Endodermal cell (in vitro differentiated cells): ENCODE measurements at regions not wholly inside any gene's neighbourhood (a gene's known extent, or its start where the extent isn't known, plus 50 kb on each side); places are given as distances from the start of the nearest gene placed in this dataset.

Experiments
- DNase-seq: peaks from one replicate; pipeline ENCODE4 v3.0.0-alpha.2; 2017
- H3K27ac ChIP-seq: 2 replicates; pipeline ENCODE4 v1.5.1; 2013; ENCODE audit warnings: mild to moderate bottlenecking, low read depth, low read length, moderate library complexity
- H3K27me3 ChIP-seq: 2 replicates; pipeline ENCODE4 v1.6.1; 2013; ENCODE audit warnings: mild to moderate bottlenecking, low read length, moderate library complexity; ENCODE audit not compliant: insufficient read depth, control insufficient read depth, poor library complexity, severe bottlenecking
- H3K36me3 ChIP-seq: 2 replicates; pipeline ENCODE4 v1.7.0; 2013; ENCODE audit warnings: mild to moderate bottlenecking, low read length, moderate library complexity; ENCODE audit not compliant: control insufficient read depth, insufficient read depth
- H3K4me1 ChIP-seq: one replicate; pipeline ENCODE4 v1.7.0; 2013; ENCODE audit warnings: low read length; ENCODE audit not compliant: control insufficient read depth, insufficient read depth
- H3K4me3 ChIP-seq: 2 replicates; pipeline ENCODE4 v1.5.1; 2013; ENCODE audit warnings: mild to moderate bottlenecking, low read length, moderate library complexity
- H3K9ac ChIP-seq: 2 replicates; pipeline ENCODE4 v1.6.1; 2013; ENCODE audit warnings: mild to moderate bottlenecking, low read length, moderate library complexity; ENCODE audit not compliant: poor library complexity, severe bottlenecking; ENCODE audit errors: extremely low read depth
- H3K9me3 ChIP-seq: 2 replicates; pipeline ENCODE4 v1.6.1; 2013; ENCODE audit warnings: mild to moderate bottlenecking, low read length, moderate library complexity; ENCODE audit not compliant: control insufficient read depth
- H3K27ac Mint-ChIP-seq: 2 replicates; pipeline ENCODE4 v1.8.0; 2020; ENCODE audit warnings: mixed read lengths
- H3K27me3 Mint-ChIP-seq: 2 replicates; pipeline ENCODE4 v1.8.0; 2021; ENCODE audit warnings: mild to moderate bottlenecking, mixed read lengths; ENCODE audit not compliant: insufficient read depth
- H3K36me3 Mint-ChIP-seq: 2 replicates; pipeline ENCODE4 v1.8.0; 2020; ENCODE audit warnings: low read depth, mixed read lengths
- H3K4me1 Mint-ChIP-seq: 2 replicates; pipeline ENCODE4 v1.8.0; 2020; ENCODE audit warnings: mixed read lengths
- H3K4me3 Mint-ChIP-seq: 2 replicates; pipeline ENCODE4 v1.8.0; 2020; ENCODE audit warnings: mild to moderate bottlenecking, moderate library complexity, mixed read lengths
- H3K9me3 Mint-ChIP-seq: 2 replicates; pipeline ENCODE4 v1.8.0; 2020; ENCODE audit warnings: mild to moderate bottlenecking, mixed read lengths
- WGBS, 2 experiments: methylation state at CpG; one replicate each; pipeline versions ENCODE4 v1.1.5 to v1.1.7; 2013; ENCODE audit warnings: missing lambda C conversion rate in 2 of 2, mixed read lengths in 1 of 2; ENCODE audit not compliant: insufficient coverage in 1 of 2, insufficient read length in 1 of 2; 5-methylcytosine and 5-hydroxymethylcytosine counted together
- TF ChIP-seq, protein P1 (sequence below): fragments of 200-600 bp; sonication (generic); conservative IDR thresholded peaks from 2 replicates; pipeline ENCODE4 v1.5.0; 2021; ENCODE audit warnings: antibody characterized with exemption, mild to moderate bottlenecking

DNA sequence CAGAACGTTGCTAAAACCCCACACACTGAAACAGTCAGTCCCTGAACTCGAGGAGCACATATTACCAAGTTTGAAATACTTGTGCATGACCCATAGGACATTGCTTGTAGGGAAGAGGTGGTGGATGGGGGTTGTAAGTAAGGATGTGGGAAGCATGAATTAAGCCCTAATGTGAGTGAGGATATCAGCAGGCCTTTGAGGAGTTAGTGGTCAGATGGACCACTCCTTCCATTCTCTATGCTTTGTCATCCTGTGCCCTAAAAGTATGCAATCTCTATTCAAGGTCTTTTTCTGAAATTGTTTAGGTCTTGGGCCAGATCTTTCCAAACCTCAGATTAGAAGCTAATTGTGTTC, 70.9 kb upstream of the SAMSN1 start:
- H3K27ac ChIP-seq, result no peak overlapping the region
- WGBS, 2 experiments, result 24 to 40% methylated on average over 1 to 2 of the region's 2 CpGs
- H3K27ac Mint-ChIP-seq, result peak overlapping the region; percentile 77
- DNase-seq, result peak; percentile 53
- TF ChIP-seq, protein P1, sequence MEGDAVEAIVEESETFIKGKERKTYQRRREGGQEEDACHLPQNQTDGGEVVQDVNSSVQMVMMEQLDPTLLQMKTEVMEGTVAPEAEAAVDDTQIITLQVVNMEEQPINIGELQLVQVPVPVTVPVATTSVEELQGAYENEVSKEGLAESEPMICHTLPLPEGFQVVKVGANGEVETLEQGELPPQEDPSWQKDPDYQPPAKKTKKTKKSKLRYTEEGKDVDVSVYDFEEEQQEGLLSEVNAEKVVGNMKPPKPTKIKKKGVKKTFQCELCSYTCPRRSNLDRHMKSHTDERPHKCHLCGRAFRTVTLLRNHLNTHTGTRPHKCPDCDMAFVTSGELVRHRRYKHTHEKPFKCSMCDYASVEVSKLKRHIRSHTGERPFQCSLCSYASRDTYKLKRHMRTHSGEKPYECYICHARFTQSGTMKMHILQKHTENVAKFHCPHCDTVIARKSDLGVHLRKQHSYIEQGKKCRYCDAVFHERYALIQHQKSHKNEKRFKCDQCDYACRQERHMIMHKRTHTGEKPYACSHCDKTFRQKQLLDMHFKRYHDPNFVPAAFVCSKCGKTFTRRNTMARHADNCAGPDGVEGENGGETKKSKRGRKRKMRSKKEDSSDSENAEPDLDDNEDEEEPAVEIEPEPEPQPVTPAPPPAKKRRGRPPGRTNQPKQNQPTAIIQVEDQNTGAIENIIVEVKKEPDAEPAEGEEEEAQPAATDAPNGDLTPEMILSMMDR, result no peak
- no peak overlapping the region for H3K9ac ChIP-seq
- no peak overlapping the region for H3K4me3 ChIP-seq
- peaks cover 19% of the 10 kb centered on the region for H3K9me3 Mint-ChIP-seq
- peaks cover 2% of the 10 kb centered on the region for H3K36me3 Mint-ChIP-seq
- peaks cover 20% of the 10 kb centered on the region for H3K4me1 Mint-ChIP-seq
- H3K9me3 ChIP-seq, result peaks cover 10% of the 10 kb centered on the region
- H3K36me3 ChIP-seq, result no peaks in the 10 kb centered on the region
- no peaks in the 10 kb centered on the region for H3K4me1 ChIP-seq
- no peaks in the 10 kb centered on the region for H3K27me3 Mint-ChIP-seq
- no peaks in the 10 kb centered on the region for H3K27me3 ChIP-seq
- no peak overlapping the region for H3K4me3 Mint-ChIP-seq

DNA sequence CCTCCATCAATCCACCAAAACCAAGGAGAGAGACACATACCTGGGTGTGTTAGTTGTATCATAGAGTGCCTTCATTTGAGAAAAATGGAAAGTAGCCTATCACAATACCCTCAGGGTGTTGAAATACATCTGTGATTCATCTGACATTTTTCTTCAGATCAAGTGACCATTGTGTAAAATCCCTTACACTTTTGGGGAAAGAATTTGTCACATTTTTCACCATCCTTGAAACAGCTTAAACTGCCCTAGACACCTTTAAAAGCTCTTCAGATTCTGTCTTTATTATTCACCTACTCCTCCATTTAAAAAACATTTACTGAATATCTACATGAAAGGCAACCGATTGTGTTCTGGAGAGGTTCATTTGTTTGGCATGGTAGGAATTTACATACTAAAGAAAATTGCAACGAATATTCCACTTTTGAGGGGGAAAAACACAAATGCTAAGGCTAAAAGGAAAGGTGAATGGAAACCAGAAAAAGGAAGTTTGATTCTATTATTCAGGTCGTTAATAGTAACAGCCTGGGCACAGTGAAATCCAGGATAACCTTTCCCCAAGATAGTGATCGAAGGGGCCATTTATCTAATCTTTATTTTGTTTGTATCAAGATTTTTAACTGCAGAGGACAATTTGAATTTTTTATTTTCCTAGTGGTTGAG, 70.4 kb upstream of the SAMSN1 start:
- peaks cover 4% of the 10 kb centered on the region for H3K36me3 Mint-ChIP-seq
- Histone ChIP-seq H3K9me3 (peaks cover 8% of the 10 kb centered on the region), H3K4me3 (no peak overlapping the region), H3K27me3 (no peaks in the 10 kb centered on the region), H3K9ac (no peak overlapping the region), H3K27ac (no peak overlapping the region), H3K4me1 (no peaks in the 10 kb centered on the region), H3K36me3 (no peaks in the 10 kb centered on the region)
- peaks cover 20% of the 10 kb centered on the region for H3K4me1 Mint-ChIP-seq
- WGBS, 2 experiments, result 19 to 28% methylated on average over 3 to 4 of the region's 4 CpGs
- no peak overlapping the region for H3K4me3 Mint-ChIP-seq
- TF ChIP-seq, protein P1, result no peak
- H3K27me3 Mint-ChIP-seq, result no peaks in the 10 kb centered on the region
- no peak for DNase-seq
- peaks cover 18% of the 10 kb centered on the region for H3K9me3 Mint-ChIP-seq
- H3K27ac Mint-ChIP-seq, result peak overlapping the region; percentile 77

DNA sequence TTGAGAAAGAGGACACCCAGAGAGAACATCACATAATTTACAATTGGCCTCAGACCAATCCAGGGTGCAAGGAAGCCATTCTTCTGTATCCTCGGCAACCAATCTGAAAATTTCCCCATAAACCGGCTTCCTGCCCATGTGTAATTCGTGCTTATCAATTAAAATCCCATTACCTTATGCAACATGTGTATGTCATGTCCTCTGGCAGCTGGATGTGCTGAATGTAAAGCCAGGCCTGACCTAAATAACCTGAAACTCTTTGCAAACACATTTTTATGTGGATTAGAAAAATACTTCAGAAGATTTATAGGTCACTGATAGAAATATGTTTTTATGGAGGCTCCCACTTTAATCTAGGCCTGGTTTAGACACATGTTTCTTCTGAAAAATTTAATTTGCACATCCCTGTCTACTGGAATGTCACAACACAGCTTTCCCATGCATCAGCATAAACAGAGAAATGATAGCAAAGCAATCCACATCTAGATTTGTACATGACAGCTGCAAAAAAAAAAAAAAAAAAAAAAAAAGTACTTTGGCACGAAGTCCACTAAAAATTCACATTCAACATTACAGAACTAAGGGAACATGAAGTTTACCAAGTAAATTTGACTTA, 69.4 kb upstream of the SAMSN1 start:
- Histone ChIP-seq H3K4me3 (no peak overlapping the region), H3K36me3 (no peaks in the 10 kb centered on the region), H3K9ac (no peak overlapping the region), H3K27ac (no peak overlapping the region), H3K27me3 (no peaks in the 10 kb centered on the region), H3K4me1 (no peaks in the 10 kb centered on the region), H3K9me3 (peaks cover 8% of the 10 kb centered on the region)
- 56 to 63% methylated on average over 3 to 4 of the region's 4 CpGs for WGBS, 2 experiments
- Mint-ChIP-seq H3K27ac (peak overlapping the region; percentile 41), H3K9me3 (peaks cover 20% of the 10 kb centered on the region), H3K4me1 (peaks cover 20% of the 10 kb centered on the region), H3K27me3 (no peaks in the 10 kb centered on the region), H3K36me3 (peaks cover 7% of the 10 kb centered on the region), H3K4me3 (no peak overlapping the region)
- TF ChIP-seq, protein P1, result no peak
- DNase-seq, result no peak
